A673 (cell line): ENCODE measurements at regions not wholly inside any gene's neighbourhood (a gene's known extent, or its start where the extent isn't known, plus 50 kb on each side); places are given as distances from the start of the nearest gene placed in this dataset.

Source experiments
- BruUV-seq: library from RNA; stranded (reverse); fragments of 400-500 nt; replicated peaks from 2 replicates; lab custom pipeline; 2021; lab: Mats Ljungman, UMichigan
- CTCF ChIA-PET: fragments of 300-600 bp; sonication (Branson Sonifier 250); formaldehyde crosslinking; loops from one replicate; lab custom pipeline; 2022; ENCODE audit warnings: antibody characterized with exemption; lab: Charles Lee
- POLR2A ChIA-PET: fragments of 300-600 bp; sonication (Branson Sonifier 250); formaldehyde crosslinking; loops from one replicate; lab custom pipeline; 2022; ENCODE audit warnings: antibody characterized with exemption; ENCODE audit not compliant: low non-redundant PET; lab: Charles Lee
- DNase-seq: peaks from one replicate; pipeline ENCODE4 v3.0.0-alpha.2; 2015; ENCODE audit warnings: low spot score
- H3K27ac ChIP-seq: fragments of 200-600 bp; sonication (generic); 2 replicates; pipeline ENCODE4 v1.5.1; 2016; ENCODE audit warnings: mixed run types, low read depth, mild to moderate bottlenecking, mixed read lengths, antibody characterized with exemption, low read length; ENCODE audit not compliant: poor library complexity, severe bottlenecking
- H3K27me3 ChIP-seq: fragments of 200-600 bp; sonication (generic); replicated peaks from 2 replicates; pipeline ENCODE4 v1.6.1; 2017; ENCODE audit warnings: mixed run types, low read depth, mild to moderate bottlenecking, mixed read lengths, antibody characterized with exemption, low read length; ENCODE audit not compliant: insufficient read depth, poor library complexity
- H3K36me3 ChIP-seq: fragments of 200-600 bp; sonication (generic); 2 replicates; pipeline ENCODE4 v1.6.1; 2016; ENCODE audit warnings: mixed run types, mild to moderate bottlenecking, mixed read lengths, antibody characterized with exemption, low read length; ENCODE audit not compliant: insufficient read depth, poor library complexity, severe bottlenecking
- H3K4me1 ChIP-seq: fragments of 200-600 bp; sonication (generic); 2 replicates; pipeline ENCODE4 v1.6.1; 2017; ENCODE audit warnings: mixed run types, mild to moderate bottlenecking, mixed read lengths, antibody characterized with exemption, low read length; ENCODE audit not compliant: insufficient read depth, poor library complexity, severe bottlenecking
- H3K4me3 ChIP-seq: fragments of 200-600 bp; sonication (generic); 2 replicates; pipeline ENCODE4 v1.5.1; 2016; ENCODE audit warnings: low read depth, mixed run types, mild to moderate bottlenecking, mixed read lengths, low read length; ENCODE audit not compliant: poor library complexity, severe bottlenecking
- H3K9me3 ChIP-seq: fragments of 200-600 bp; sonication (generic); 2 replicates; pipeline ENCODE4 v1.6.1; 2016; ENCODE audit warnings: mixed run types, low read depth, mild to moderate bottlenecking, mixed read lengths, antibody characterized with exemption, low read length; ENCODE audit not compliant: poor library complexity, severe bottlenecking
- EZH2 ChIP-seq: fragments of 200-600 bp; sonication (generic); IDR thresholded peaks from 2 replicates; pipeline ENCODE4 v1.6.1; 2017; ENCODE audit warnings: borderline replicate concordance, low read depth, mild to moderate bottlenecking, mixed read lengths, antibody characterized with exemption, low read length; ENCODE audit not compliant: poor library complexity, severe bottlenecking
- intact Hi-C: fragments of 100-400 bp; cut with micrococcal nuclease; formaldehyde crosslinking; loops from one replicate; pipeline ENCODE4 v1.10.0; 2022; ENCODE audit not compliant: unreplicated experiment
- TF ChIP-seq, protein P1 (sequence below): fragments of 300-800, 200-600 bp; sonication (generic); conservative IDR thresholded peaks from 2 replicates; pipeline ENCODE4 v1.5.1; 2017; ENCODE audit warnings: low read depth, mild to moderate bottlenecking, antibody characterized with exemption, low read length, moderate library complexity, mixed read lengths

DNA sequence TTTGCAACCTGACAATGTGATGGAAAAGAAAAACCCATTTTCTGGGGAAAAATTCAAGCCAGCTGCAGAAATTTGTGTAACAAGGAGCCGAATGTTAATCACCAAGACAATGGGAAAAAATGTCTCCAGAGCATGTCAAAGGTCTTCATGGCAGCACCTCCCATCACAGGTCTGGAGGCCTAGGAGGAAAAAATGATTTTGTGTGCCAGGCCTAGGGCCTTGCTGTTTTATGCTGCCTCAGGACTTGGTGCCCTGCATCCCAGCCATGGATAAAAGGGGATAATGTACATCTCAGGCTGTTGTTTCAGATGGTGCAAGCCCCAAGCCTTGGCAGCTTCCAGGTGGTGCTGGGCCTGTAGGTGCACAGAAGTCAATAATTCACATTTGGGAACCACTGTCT, 747.7 kb downstream of the C6orf118 start:
- Histone ChIP-seq H3K9me3 (peaks cover 22% of the 10 kb centered on the region), H3K27ac (no peak overlapping the region), H3K4me1 (no peaks in the 10 kb centered on the region), H3K27me3 (no peaks in the 10 kb centered on the region), H3K36me3 (no peaks in the 10 kb centered on the region), H3K4me3 (no peak overlapping the region)
- ChIA-PET CTCF (no interaction called here), POLR2A (no interaction called here)
- no peak for DNase-seq
- BruUV-seq: no TSS peak
- TF ChIP-seq, protein P1, sequence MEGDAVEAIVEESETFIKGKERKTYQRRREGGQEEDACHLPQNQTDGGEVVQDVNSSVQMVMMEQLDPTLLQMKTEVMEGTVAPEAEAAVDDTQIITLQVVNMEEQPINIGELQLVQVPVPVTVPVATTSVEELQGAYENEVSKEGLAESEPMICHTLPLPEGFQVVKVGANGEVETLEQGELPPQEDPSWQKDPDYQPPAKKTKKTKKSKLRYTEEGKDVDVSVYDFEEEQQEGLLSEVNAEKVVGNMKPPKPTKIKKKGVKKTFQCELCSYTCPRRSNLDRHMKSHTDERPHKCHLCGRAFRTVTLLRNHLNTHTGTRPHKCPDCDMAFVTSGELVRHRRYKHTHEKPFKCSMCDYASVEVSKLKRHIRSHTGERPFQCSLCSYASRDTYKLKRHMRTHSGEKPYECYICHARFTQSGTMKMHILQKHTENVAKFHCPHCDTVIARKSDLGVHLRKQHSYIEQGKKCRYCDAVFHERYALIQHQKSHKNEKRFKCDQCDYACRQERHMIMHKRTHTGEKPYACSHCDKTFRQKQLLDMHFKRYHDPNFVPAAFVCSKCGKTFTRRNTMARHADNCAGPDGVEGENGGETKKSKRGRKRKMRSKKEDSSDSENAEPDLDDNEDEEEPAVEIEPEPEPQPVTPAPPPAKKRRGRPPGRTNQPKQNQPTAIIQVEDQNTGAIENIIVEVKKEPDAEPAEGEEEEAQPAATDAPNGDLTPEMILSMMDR: no peak
- no peak for TF ChIP-seq EZH2
- intact Hi-C loops: no loop called here

DNA sequence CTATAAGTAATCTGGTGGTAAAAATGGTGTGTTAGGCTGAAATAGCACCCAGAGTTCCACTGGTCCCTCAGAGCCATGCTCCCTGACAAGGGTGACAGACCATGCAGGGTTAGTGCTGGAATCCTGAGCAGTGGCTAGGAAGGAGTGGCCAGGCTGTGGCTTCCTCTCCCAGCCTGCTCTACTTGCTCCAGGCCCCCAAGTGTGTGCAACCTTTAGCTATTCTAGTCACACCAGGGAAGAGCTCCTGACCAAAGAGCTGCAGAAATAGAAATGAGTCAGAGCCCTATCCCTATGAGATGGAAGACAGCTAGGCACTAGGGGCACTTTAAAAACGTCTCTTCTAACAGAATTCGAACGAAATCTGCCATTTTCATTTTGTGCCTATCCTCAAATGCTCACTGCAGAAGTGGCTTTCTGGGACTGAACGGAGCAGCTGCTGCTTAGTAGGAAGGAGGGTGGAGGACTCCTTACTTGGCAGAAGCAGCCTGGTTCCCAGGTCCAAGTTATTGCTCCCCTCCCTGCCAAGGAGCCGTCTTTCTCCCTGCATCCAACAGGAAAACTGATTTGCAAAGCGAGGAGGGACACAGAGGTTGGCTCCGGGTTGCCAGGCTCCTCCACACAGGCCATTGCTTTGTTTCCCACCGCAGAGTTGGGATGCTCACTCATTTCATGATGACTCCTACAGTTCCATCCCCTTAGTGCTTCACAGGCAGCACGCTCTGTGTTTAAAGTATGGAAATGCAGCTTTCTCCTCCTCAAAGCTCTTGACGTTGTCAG, 754.5 kb downstream of the C6orf118 start:
- H3K9me3 ChIP-seq: peaks cover 16% of the 10 kb centered on the region
- no peak for TF ChIP-seq EZH2
- TF ChIP-seq, protein P1: no peak
- intact Hi-C loops: no loop called here
- ChIA-PET CTCF (no interaction called here), POLR2A (no interaction called here)
- no peak overlapping the region for H3K4me3 ChIP-seq
- no peak for DNase-seq
- H3K27ac ChIP-seq: no peak overlapping the region
- BruUV-seq: no TSS peak
- H3K4me1 ChIP-seq: no peaks in the 10 kb centered on the region
- no peaks in the 10 kb centered on the region for H3K36me3 ChIP-seq
- H3K27me3 ChIP-seq: no peaks in the 10 kb centered on the region

DNA sequence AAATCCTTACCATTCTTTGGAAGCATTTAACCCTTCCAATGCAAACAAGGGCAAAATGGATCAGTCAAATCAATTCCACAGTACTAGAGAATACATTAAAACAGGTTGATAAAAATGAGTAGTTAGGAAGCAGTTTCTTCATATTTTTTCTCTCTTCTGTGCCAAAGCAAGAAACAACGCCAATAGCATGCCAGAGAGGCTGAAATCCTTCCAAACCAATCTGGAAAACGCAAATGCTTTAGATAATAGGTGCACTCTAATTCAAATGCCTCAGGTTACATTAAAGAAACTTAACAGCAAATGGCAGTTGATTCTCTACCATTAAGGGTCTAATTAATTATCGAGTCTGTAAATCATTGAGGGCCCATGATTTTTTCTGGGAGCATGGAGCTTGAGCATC, 755.2 kb downstream of the C6orf118 start:
- DNase-seq: no peak
- no peaks in the 10 kb centered on the region for H3K4me1 ChIP-seq
- no peaks in the 10 kb centered on the region for H3K27me3 ChIP-seq
- no peak overlapping the region for H3K4me3 ChIP-seq
- H3K27ac ChIP-seq: no peak overlapping the region
- H3K36me3 ChIP-seq: no peaks in the 10 kb centered on the region
- BruUV-seq: no TSS peak
- intact Hi-C loops: no loop called here
- TF ChIP-seq EZH2: no peak
- TF ChIP-seq, protein P1: no peak
- ChIA-PET CTCF (no interaction called here), POLR2A (no interaction called here)
- H3K9me3 ChIP-seq: peaks cover 16% of the 10 kb centered on the region
